ENCODE measurements at regions not wholly inside any gene's neighbourhood (a gene's known extent, or its start where the extent isn't known, plus 50 kb on each side); places are given as distances from the start of the nearest gene placed in this dataset.
A peak's percentile ranks its signal among the peaks of the same experiment; 100 is the strongest.

- Mint-ChIP-seq H3K9me3 (peaks cover 2 to 9% (median 4%) of the 10 kb centered on the region in 7 donors), H3K4me1 (no peaks in the 10 kb centered on the region), H3K27me3 (no peaks in the 10 kb centered on the region), H3K27ac (no peak overlapping the region), H3K36me3 (peaks cover 0 to under 1% of the 10 kb centered on the region in 2 donors), H3K4me3 (no peak overlapping the region)
- DNase-seq, result no peak
- ATAC-seq (ENCODE audit: low read depth in 2 of 2), result no peak
Observed at GRCh38 chr6:117156741-117157140, 108.6 kb upstream of the VGLL2 start.

- H3K4me1 Mint-ChIP-seq, result no peaks in the 10 kb centered on the region
- DNase-seq (no peak), ATAC-seq (ENCODE audit: low read depth in 2 of 2) (no peak)
- H3K27ac Mint-ChIP-seq, result no peak overlapping the region
- no peaks in the 10 kb centered on the region for H3K36me3 Mint-ChIP-seq
- H3K27me3 Mint-ChIP-seq, result no peaks in the 10 kb centered on the region
- H3K4me3 Mint-ChIP-seq, result no peak overlapping the region
- peaks cover 0 to 6% (median 3%) of the 10 kb centered on the region in 7 donors for H3K9me3 Mint-ChIP-seq
Observed at GRCh38 chr6:117157448-117157847, 107.9 kb upstream of the VGLL2 start.

GRCh38 chr6:117165911-117166499, 99.4 kb upstream of the VGLL2 start:
- H3K4me3 Mint-ChIP-seq, result no peak overlapping the region
- DNase-seq (no peak), ATAC-seq (ENCODE audit: low read depth in 2 of 2) (no peak)
- no peaks in the 10 kb centered on the region for H3K36me3 Mint-ChIP-seq
- H3K27ac Mint-ChIP-seq, result no peak overlapping the region
- H3K4me1 Mint-ChIP-seq, result no peaks in the 10 kb centered on the region
- H3K27me3 Mint-ChIP-seq, result no peaks in the 10 kb centered on the region
- peaks cover 0 to 4% (median 3%) of the 10 kb centered on the region in 7 donors for H3K9me3 Mint-ChIP-seq

- no peak overlapping the region for H3K27ac Mint-ChIP-seq
- ATAC-seq (ENCODE audit: low read depth in 2 of 2), result no peak
- no peak for DNase-seq
- H3K36me3 Mint-ChIP-seq, result no peaks in the 10 kb centered on the region
- H3K27me3 Mint-ChIP-seq, result no peaks in the 10 kb centered on the region
- H3K4me1 Mint-ChIP-seq, result no peaks in the 10 kb centered on the region
- H3K4me3 Mint-ChIP-seq, result no peak overlapping the region
- peaks cover 0 to 11% (median 4%) of the 10 kb centered on the region in 7 donors for H3K9me3 Mint-ChIP-seq
Observed at GRCh38 chr6:117167520-117168271, 97.7 kb upstream of the VGLL2 start.

DNA sequence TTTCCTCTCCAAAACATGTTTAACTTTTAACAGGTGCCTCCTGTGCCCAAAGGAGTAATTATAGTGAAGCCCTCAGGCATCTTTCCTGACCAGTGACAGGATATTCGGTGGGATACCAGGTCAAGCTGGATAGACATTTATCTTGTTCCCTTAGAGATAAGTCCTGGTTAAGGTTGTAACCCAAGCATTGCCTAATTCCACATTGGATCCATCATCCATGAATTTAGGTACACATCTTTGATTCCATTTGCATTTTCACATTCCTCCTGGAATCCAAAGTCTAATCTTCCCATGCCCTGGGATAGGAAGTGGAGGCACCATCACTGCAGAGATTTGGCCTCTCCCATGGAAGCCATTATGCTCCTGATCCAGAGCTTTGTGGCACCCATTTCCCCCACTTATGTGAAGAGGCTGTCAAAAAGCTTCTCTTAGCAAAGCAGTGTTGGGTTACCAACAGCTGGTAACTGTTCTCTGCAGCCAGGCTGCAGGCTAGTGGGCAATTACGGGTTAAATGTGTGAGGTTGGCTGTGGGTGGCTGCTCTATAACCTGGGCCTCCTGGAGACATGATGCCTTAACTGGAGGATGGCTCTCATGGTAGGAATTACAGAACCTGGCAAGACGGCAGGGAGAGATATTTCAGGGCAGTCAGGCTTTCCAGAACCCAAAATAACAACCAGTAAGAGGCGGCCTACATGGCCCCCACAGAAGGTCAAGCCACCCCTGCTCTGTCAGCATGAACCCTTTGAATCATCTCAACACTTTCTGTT, 96.9 kb upstream of the VGLL2 start:
- Mint-ChIP-seq H3K4me3 (no peak overlapping the region), H3K4me1 (no peaks in the 10 kb centered on the region), H3K27me3 (no peaks in the 10 kb centered on the region), H3K36me3 (no peaks in the 10 kb centered on the region), H3K27ac (peak overlapping the region in 1 of 6 donors; percentile 49), H3K9me3 (peaks cover 0 to 12% (median 4%) of the 10 kb centered on the region in 7 donors)
- no peak for DNase-seq
- no peak for ATAC-seq (ENCODE audit: low read depth in 2 of 2)

GRCh38 chr6:117169064-117169665, 96.2 kb upstream of the VGLL2 start:
- no peaks in the 10 kb centered on the region for H3K4me1 Mint-ChIP-seq
- no peak for ATAC-seq (ENCODE audit: low read depth in 2 of 2)
- no peak for DNase-seq
- no peaks in the 10 kb centered on the region for H3K27me3 Mint-ChIP-seq
- H3K9me3 Mint-ChIP-seq, result peaks cover 0 to 12% (median 4%) of the 10 kb centered on the region in 7 donors
- no peaks in the 10 kb centered on the region for H3K36me3 Mint-ChIP-seq
- peak overlapping the region in 1 of 8 donors; percentile 36 for H3K4me3 Mint-ChIP-seq
- peak overlapping the region in 1 of 6 donors; percentile 49 for H3K27ac Mint-ChIP-seq

DNA sequence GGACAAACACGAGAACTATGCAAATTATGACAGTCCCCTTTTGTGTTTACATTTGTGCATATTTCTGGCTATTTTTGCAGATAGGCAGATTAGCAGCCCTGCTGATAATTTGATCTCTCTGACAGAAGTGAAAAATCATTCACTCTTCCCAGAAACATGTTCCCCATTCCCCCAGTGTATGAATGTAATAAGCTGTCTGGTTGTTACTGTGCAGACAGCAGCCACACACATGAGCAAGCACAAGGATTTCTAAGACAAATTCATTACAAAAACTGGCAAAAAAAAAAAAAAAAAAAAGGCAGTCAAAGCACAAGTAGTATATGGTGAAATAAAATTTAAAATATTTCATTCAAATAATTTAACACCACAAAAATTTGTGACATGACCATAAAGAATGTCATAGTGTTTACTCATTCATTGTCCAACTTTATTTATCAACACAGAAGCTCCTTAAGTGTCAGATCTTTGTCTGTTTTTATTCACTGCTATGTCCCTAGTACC, 95.5 kb upstream of the VGLL2 start:
- Mint-ChIP-seq H3K36me3 (no peaks in the 10 kb centered on the region), H3K27me3 (no peaks in the 10 kb centered on the region), H3K4me1 (no peaks in the 10 kb centered on the region), H3K4me3 (no peak overlapping the region), H3K9me3 (peaks cover 0 to 12% (median 4%) of the 10 kb centered on the region in 7 donors), H3K27ac (no peak overlapping the region)
- ATAC-seq (ENCODE audit: low read depth in 2 of 2) (no peak), DNase-seq (no peak)

DNA sequence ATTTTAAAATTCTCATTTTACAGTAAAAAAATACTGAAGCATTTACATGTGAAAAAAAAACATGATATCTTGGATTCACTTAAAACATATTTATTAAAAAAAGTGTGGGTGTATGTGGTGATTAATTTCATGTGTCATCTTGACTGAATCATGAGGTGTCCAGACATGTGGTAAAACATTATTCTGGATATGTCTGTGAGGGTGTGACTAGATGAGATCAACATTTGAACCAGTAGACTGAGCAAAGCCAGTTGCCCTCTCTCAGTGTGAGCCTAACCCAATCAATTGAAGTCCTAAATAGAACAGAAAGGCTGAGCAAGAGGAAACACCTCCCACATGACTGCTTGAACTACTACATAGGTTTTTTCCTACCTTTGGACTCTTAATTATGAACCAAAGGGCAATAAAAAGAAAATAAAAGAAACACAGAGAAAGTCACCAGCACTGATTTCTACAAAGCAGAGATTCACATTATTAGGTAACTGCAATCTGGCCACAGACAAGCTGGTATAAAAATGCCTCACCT, 90.5 kb upstream of the VGLL2 start:
- ATAC-seq (ENCODE audit: low read depth in 2 of 2) (no peak), DNase-seq (no peak)
- Mint-ChIP-seq H3K4me3 (no peak overlapping the region), H3K27ac (no peak overlapping the region), H3K27me3 (no peaks in the 10 kb centered on the region), H3K36me3 (no peaks in the 10 kb centered on the region), H3K9me3 (peaks cover 4 to 29% (median 15%) of the 10 kb centered on the region in 7 donors), H3K4me1 (no peaks in the 10 kb centered on the region)

DNA sequence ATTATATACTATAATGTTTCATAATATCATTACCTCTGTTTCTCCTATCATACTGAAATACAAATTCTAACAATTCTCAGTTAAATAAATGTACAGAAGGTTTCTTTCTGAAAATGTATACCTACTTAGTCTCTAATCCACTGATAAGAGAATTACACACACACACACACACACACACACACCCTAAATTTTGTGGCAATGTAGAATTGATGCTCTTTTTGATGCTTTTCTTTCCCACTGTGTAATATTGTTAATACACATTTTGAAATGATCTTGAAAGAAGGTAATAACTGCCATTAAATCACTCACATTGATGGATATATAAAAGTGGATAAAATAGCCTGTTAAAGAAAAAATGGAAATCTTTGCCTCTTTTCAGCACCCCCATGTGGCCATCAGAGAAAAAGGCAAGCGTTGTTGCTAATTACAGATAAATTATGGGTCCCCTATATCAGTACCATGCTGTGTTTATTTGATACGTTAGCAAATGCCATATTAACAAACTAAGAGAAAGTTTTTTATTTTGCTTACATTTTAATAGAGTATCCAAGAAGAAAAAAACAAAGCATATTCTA, 76.6 kb upstream of the VGLL2 start:
- Mint-ChIP-seq H3K4me3 (no peak overlapping the region), H3K9me3 (peaks cover 0 to 7% (median 2%) of the 10 kb centered on the region in 7 donors), H3K36me3 (no peaks in the 10 kb centered on the region), H3K27ac (no peak overlapping the region), H3K4me1 (no peaks in the 10 kb centered on the region), H3K27me3 (no peaks in the 10 kb centered on the region)
- ATAC-seq (ENCODE audit: low read depth in 2 of 2), result no peak
- no peak for DNase-seq

DNA sequence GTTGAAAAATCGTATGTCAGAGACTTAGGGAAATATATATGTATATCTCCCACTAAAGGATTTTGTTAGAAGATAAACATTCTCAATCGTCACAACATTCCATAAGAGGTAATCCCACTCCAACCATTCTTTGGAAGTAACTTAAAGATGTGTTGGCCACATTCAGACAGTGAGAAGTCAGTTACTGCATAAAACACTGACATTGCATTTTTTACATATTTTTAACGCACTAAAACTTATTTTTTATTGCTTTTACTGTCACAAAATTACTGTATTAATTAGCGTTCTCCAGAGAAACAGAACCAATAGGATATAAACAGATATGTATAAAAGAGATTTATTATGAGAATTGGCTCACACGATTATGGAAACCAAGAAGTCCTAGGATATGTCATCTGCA, 74.3 kb upstream of the VGLL2 start:
- Mint-ChIP-seq H3K4me3 (no peak overlapping the region), H3K9me3 (peaks cover 0 to 5% (median 0%) of the 10 kb centered on the region in 7 donors), H3K27me3 (no peaks in the 10 kb centered on the region), H3K4me1 (no peaks in the 10 kb centered on the region), H3K36me3 (no peaks in the 10 kb centered on the region), H3K27ac (no peak overlapping the region)
- ATAC-seq (ENCODE audit: low read depth in 2 of 2) (no peak), DNase-seq (no peak)

GRCh38 chr6:117191448-117191847, 73.9 kb upstream of the VGLL2 start:
- Mint-ChIP-seq H3K27ac (no peak overlapping the region), H3K36me3 (no peaks in the 10 kb centered on the region), H3K27me3 (no peaks in the 10 kb centered on the region), H3K4me1 (no peaks in the 10 kb centered on the region), H3K4me3 (no peak overlapping the region), H3K9me3 (peaks cover 0 to 5% (median 0%) of the 10 kb centered on the region in 7 donors)
- DNase-seq (no peak), ATAC-seq (ENCODE audit: low read depth in 2 of 2) (no peak)

DNA sequence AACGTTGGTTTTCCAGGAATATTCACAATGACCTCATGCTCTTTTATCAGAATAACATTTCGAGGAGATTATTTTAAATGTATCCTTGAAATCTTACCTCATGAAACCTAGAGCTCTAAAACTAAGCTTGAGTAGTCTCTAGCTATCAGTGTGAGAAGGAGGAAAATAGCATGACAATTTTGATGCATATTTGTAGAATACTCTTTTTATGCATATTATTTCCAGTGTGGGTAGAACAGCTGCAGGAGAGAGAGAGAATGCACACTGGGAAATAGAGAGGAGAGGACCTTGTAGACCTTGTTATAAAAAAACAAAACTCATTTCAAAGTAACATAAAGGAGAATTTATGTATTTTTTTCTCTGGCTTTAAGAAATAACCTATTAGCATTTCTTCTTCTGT, 71.1 kb upstream of the VGLL2 start:
- ATAC-seq (ENCODE audit: low read depth in 2 of 2) (no peak), DNase-seq (no peak)
- Mint-ChIP-seq H3K4me3 (no peak overlapping the region), H3K4me1 (no peaks in the 10 kb centered on the region), H3K36me3 (no peaks in the 10 kb centered on the region), H3K9me3 (peaks cover 0 to 5% (median 0%) of the 10 kb centered on the region in 7 donors), H3K27ac (no peak overlapping the region), H3K27me3 (no peaks in the 10 kb centered on the region)

DNA sequence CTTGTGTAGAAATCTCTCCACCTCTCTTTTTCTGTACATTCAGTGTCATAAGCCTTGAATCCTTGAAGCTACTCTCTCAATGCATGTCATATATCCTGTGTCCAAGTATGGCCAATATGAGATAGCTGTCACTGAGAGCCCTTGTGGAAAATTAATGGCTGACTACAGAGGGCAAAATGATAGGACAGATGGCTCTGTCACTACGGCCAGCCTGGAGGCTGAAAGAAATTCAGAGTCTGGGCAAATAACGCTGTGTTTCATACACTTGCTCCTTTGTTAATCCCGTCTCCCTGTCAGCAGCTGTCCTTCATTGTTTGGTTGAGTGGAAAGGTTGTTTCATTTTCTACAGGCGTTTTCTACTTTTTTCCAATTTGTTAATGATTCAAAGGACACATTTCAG, 70.4 kb upstream of the VGLL2 start:
- H3K4me3 Mint-ChIP-seq, result no peak overlapping the region
- H3K27me3 Mint-ChIP-seq, result no peaks in the 10 kb centered on the region
- H3K4me1 Mint-ChIP-seq, result no peaks in the 10 kb centered on the region
- DNase-seq (no peak), ATAC-seq (ENCODE audit: low read depth in 2 of 2) (no peak)
- H3K27ac Mint-ChIP-seq, result no peak overlapping the region
- H3K9me3 Mint-ChIP-seq, result peaks cover 0 to 5% (median 0%) of the 10 kb centered on the region in 7 donors
- no peaks in the 10 kb centered on the region for H3K36me3 Mint-ChIP-seq
